HepG2 (cell line): ENCODE measurements at regions not wholly inside any gene's neighbourhood (a gene's known extent, or its start where the extent isn't known, plus 50 kb on each side); places are given as distances from the start of the nearest gene placed in this dataset.

ENCODE experiments used
- CREB1 ChIP-seq, 2 experiments: fragments of 450-650 bp in 1 of 2; IDR thresholded peaks; 2 replicates each; pipeline ENCODE4 v1.6.1; 2016 to 2017; ENCODE audit warnings: control low read depth in 1 of 2, mild to moderate bottlenecking in 1 of 2, missing compliant biosample characterization in 1 of 2, missing genetic modification characterization in 1 of 2
- ZNF121 ChIP-seq: sonication (generic); formaldehyde crosslinking; IDR thresholded peaks from 2 replicates; pipeline ENCODE4 v1.5.0; 2020; ENCODE audit warnings: mild to moderate bottlenecking, missing genetic modification reagents

DNA sequence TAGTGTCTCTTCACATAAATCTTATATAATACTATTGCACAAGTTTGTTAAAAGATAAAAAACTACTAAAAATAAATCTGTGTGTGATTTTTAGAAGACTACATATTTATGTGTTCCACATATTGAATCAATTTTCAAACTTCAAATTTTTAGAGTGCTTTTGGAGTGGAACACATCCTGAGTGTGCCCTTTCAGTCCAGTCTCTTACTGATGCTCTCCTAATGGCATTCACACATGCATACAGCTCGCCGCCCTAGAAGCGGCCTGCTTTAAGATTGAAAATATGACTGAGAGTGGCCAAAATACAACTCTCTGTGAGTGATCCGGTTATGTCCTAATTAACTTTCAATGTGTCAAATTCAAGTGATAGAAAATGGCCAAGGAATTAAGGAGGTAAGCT is 628.8 kb downstream of the ANKRD50 start:
- TF ChIP-seq ZNF121 (CRISPR knock-in tag): no peak
- TF ChIP-seq CREB1 (IDR thresholded peaks at IDR 0.05): no peak
- TF ChIP-seq CREB1 (CRISPR knock-in tag; IDR thresholded peaks at IDR 0.05): no peak
